ENCODE measurements at regions not wholly inside any gene's neighbourhood (a gene's known extent, or its start where the extent isn't known, plus 50 kb on each side); places are given as distances from the start of the nearest gene placed in this dataset.

DNA sequence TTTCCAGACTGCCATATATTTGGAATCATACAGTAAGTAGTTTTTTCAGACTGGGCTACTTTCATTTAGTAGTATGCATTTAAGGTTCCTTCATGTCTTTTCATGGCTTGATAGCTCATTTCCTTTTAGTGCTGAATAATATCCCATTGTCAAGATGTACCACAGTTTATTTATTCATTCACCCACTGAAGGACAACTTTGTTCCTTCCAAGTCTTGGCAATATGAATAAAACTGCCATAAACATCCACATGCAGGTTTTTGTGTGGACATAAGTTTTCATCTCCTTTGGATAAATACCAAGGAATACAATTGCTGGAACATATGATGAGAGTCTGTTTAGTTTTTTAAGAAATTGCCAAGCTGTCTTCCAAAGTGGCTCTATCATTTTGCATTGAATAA is 366.4 kb upstream of the NFIA start:
- H3K4me2 ChIP-seq (ENCODE audit: low read length) = no peak overlapping the region
- H3K9ac ChIP-seq = no peak overlapping the region
- no peaks in the 10 kb centered on the region for H3K4me1 ChIP-seq
- H3K9me3 ChIP-seq (ENCODE audit: control insufficient read depth, low read length) = no peaks in the 10 kb centered on the region
- no peaks in the 10 kb centered on the region for H3K27me3 ChIP-seq (ENCODE audit: control insufficient read depth, insufficient read depth, low read length)
- TF ChIP-seq, protein P1, sequence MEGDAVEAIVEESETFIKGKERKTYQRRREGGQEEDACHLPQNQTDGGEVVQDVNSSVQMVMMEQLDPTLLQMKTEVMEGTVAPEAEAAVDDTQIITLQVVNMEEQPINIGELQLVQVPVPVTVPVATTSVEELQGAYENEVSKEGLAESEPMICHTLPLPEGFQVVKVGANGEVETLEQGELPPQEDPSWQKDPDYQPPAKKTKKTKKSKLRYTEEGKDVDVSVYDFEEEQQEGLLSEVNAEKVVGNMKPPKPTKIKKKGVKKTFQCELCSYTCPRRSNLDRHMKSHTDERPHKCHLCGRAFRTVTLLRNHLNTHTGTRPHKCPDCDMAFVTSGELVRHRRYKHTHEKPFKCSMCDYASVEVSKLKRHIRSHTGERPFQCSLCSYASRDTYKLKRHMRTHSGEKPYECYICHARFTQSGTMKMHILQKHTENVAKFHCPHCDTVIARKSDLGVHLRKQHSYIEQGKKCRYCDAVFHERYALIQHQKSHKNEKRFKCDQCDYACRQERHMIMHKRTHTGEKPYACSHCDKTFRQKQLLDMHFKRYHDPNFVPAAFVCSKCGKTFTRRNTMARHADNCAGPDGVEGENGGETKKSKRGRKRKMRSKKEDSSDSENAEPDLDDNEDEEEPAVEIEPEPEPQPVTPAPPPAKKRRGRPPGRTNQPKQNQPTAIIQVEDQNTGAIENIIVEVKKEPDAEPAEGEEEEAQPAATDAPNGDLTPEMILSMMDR (IDR thresholded peaks at IDR 0.05) = no peak
- no peak overlapping the region for H3K4me3 ChIP-seq (ENCODE audit: low read depth, low read length)
- no peak overlapping the region for H3K27ac ChIP-seq
- no peaks in the 10 kb centered on the region for H3K79me2 ChIP-seq
- H3K36me3 ChIP-seq (ENCODE audit: control insufficient read depth, insufficient read depth, low read length) = no peaks in the 10 kb centered on the region
- no peak overlapping the region for H2AFZ ChIP-seq

DNA sequence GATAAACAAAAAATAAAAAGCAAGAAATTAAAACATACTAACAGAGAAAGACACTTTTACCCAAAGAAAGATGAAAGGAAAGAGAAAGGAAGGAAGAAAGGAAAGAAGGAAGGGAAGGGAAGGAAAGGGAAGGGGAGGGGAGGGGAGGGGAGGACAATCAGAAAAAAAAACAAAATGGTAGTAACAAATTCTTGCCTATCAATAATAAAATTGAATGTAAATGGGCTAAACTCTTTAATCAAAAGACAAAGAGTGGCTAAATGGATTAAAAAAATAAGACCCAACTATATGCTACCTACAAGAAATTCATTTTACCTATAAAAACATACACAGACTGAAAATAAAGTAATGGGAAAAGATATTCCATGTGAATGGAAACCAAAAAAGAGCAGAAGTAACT is 372.9 kb upstream of the NFIA start:
- Histone ChIP-seq H3K9me3 (ENCODE audit: control insufficient read depth, low read length) (no peaks in the 10 kb centered on the region), H3K27me3 (ENCODE audit: control insufficient read depth, insufficient read depth, low read length) (no peaks in the 10 kb centered on the region), H3K4me3 (ENCODE audit: low read depth, low read length) (no peak overlapping the region), H3K36me3 (ENCODE audit: control insufficient read depth, insufficient read depth, low read length) (no peaks in the 10 kb centered on the region), H2AFZ (no peak overlapping the region), H3K9ac (no peak overlapping the region), H3K27ac (no peak overlapping the region), H3K4me1 (no peaks in the 10 kb centered on the region), H3K79me2 (no peaks in the 10 kb centered on the region), H3K4me2 (ENCODE audit: low read length) (no peak overlapping the region)
- TF ChIP-seq, protein P1 (IDR thresholded peaks at IDR 0.05) = no peak

DNA sequence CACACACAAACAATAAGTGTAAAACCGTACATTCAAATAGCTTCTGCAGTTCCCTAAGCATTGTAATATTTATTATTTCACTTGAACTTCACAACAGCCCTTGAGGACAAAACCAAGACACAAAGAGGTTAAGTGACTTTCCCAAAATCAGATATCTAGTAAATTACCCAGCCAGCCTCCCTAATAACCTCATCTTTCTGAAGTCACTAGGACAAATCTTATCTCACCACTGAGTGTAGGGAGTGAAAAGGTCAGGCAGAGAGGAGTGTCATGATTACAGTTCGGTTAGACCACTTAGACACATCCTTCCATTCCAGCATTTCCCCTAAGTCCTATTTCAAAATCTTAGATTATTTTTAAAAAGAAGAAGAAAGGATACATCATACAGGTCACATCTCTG is 377.3 kb upstream of the NFIA start:
- Histone ChIP-seq H3K4me3 (ENCODE audit: low read depth, low read length) (no peak overlapping the region), H3K79me2 (no peaks in the 10 kb centered on the region), H3K36me3 (ENCODE audit: control insufficient read depth, insufficient read depth, low read length) (no peaks in the 10 kb centered on the region), H3K9ac (no peak overlapping the region), H2AFZ (no peak overlapping the region), H3K4me2 (ENCODE audit: low read length) (no peak overlapping the region), H3K9me3 (ENCODE audit: control insufficient read depth, low read length) (no peaks in the 10 kb centered on the region), H3K27me3 (ENCODE audit: control insufficient read depth, insufficient read depth, low read length) (no peaks in the 10 kb centered on the region), H3K4me1 (no peaks in the 10 kb centered on the region), H3K27ac (no peak overlapping the region)
- TF ChIP-seq, protein P1 (IDR thresholded peaks at IDR 0.05) = no peak

DNA sequence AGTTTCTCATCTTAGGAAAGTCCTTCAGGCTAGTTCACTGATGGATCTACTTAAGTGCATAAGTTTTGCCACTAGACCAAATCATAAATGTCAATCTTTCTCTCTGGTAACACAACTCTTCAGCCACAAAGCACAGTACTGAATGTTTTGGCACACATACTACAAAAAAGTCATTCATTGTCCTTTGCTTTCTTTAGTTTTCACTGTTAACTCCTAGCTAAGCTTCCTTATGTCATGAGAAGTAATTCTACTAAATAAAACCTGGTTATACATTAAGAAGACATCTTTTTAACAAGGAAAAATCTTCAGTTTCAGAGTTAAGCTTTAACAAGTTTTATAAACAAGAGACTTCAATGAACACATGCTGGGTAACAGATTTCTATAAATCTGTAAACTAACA is 379.2 kb upstream of the NFIA start:
- H3K27ac ChIP-seq = no peak overlapping the region
- TF ChIP-seq, protein P1 (IDR thresholded peaks at IDR 0.05) = no peak
- no peak overlapping the region for H3K4me2 ChIP-seq (ENCODE audit: low read length)
- no peaks in the 10 kb centered on the region for H3K4me1 ChIP-seq
- H3K27me3 ChIP-seq (ENCODE audit: control insufficient read depth, insufficient read depth, low read length) = no peaks in the 10 kb centered on the region
- no peak overlapping the region for H3K4me3 ChIP-seq (ENCODE audit: low read depth, low read length)
- H3K9me3 ChIP-seq (ENCODE audit: control insufficient read depth, low read length) = no peaks in the 10 kb centered on the region
- H3K9ac ChIP-seq = no peak overlapping the region
- no peak overlapping the region for H2AFZ ChIP-seq
- H3K79me2 ChIP-seq = no peaks in the 10 kb centered on the region
- H3K36me3 ChIP-seq (ENCODE audit: control insufficient read depth, insufficient read depth, low read length) = no peaks in the 10 kb centered on the region

DNA sequence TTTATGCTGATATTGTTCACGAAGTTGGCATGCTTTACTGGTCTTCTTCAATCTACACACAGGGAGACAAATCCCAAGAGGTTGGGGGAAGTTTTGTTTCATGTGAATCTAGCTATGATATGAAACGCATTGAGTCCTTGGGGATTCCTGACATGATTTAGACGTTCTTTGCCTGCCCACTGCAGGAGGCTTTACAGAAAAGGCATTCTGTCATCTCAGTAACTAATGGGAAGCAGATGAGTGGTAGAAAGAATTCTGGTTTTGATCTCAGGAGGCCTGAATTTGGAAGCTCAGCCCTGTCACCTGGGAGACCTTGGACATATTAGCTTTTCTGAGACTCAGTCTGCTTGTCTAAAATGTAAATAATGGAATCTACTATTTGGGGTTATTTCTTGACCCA is 383.0 kb upstream of the NFIA start:
- Histone ChIP-seq H3K9me3 (ENCODE audit: control insufficient read depth, low read length) (no peaks in the 10 kb centered on the region), H3K9ac (no peak overlapping the region), H2AFZ (no peak overlapping the region), H3K79me2 (no peaks in the 10 kb centered on the region), H3K4me1 (no peaks in the 10 kb centered on the region), H3K27ac (no peak overlapping the region), H3K4me2 (ENCODE audit: low read length) (no peak overlapping the region), H3K4me3 (ENCODE audit: low read depth, low read length) (no peak overlapping the region), H3K27me3 (ENCODE audit: control insufficient read depth, insufficient read depth, low read length) (no peaks in the 10 kb centered on the region), H3K36me3 (ENCODE audit: control insufficient read depth, insufficient read depth, low read length) (no peaks in the 10 kb centered on the region)
- TF ChIP-seq, protein P1 (IDR thresholded peaks at IDR 0.05) = no peak
